A549 (cell line): ENCODE measurements at regions not wholly inside any gene's neighbourhood (a gene's known extent, or its start where the extent isn't known, plus 50 kb on each side); places are given as distances from the start of the nearest gene placed in this dataset.

ENCODE experiments used
- FOSB ChIP-seq: fragments of 250-450 bp; sonication (Bioruptor Pico); IDR thresholded peaks from 2 replicates; pipeline ENCODE4 v1.5.0; 2020; ENCODE audit warnings: mild to moderate bottlenecking, moderate library complexity
- JUN ChIP-seq, 2 experiments: fragments of >200 bp; sonication (Bioruptor Twin); formaldehyde crosslinking; IDR thresholded peaks; 2 replicates in 1 of 2; 3 replicates in 1 of 2; pipeline ENCODE4 v1.6.1; 2016 to 2017
- MAFK ChIP-seq: fragments of 450-650 bp; IDR thresholded peaks from 2 replicates; pipeline ENCODE4 v1.6.1; 2014; ENCODE audit not compliant: partially characterized antibody
- RCOR1 ChIP-seq: fragments of 150-350 bp; IDR thresholded peaks from 2 replicates; pipeline ENCODE4 v1.6.1; 2014; ENCODE audit warnings: antibody characterized with exemption, low read length, low read depth
- RFX5 ChIP-seq: fragments of 450-650 bp; IDR thresholded peaks from 2 replicates; pipeline ENCODE4 v1.7.1; 2014; ENCODE audit warnings: antibody characterized with exemption, mild to moderate bottlenecking, moderate library complexity
- TP53 ChIP-seq: fragments of 250-450 bp; sonication (Bioruptor Pico); IDR thresholded peaks from 2 replicates; pipeline ENCODE4 v1.5.0; 2021; ENCODE audit warnings: mild to moderate bottlenecking, moderate library complexity
- TF ChIP-seq, protein P1 (sequence below): fragments of >200 bp; sonication (Bioruptor Twin); formaldehyde crosslinking; IDR thresholded peaks from 3 replicates; pipeline ENCODE4 v1.5.1; 2016

- TF ChIP-seq TP53 (CRISPR knock-in tag) (no peak), RCOR1 (no peak), FOSB (CRISPR knock-in tag) (no peak), RFX5 (no peak), MAFK (no peak), JUN (IDR thresholded peaks at IDR 0.05) (no peak)
- TF ChIP-seq, protein P1, sequence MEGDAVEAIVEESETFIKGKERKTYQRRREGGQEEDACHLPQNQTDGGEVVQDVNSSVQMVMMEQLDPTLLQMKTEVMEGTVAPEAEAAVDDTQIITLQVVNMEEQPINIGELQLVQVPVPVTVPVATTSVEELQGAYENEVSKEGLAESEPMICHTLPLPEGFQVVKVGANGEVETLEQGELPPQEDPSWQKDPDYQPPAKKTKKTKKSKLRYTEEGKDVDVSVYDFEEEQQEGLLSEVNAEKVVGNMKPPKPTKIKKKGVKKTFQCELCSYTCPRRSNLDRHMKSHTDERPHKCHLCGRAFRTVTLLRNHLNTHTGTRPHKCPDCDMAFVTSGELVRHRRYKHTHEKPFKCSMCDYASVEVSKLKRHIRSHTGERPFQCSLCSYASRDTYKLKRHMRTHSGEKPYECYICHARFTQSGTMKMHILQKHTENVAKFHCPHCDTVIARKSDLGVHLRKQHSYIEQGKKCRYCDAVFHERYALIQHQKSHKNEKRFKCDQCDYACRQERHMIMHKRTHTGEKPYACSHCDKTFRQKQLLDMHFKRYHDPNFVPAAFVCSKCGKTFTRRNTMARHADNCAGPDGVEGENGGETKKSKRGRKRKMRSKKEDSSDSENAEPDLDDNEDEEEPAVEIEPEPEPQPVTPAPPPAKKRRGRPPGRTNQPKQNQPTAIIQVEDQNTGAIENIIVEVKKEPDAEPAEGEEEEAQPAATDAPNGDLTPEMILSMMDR, result no peak
Measured at GRCh38 chr21:36245115-36245514, 74.9 kb upstream of the MORC3 start.
